ENCODE measurements at regions not wholly inside any gene's neighbourhood (a gene's known extent, or its start where the extent isn't known, plus 50 kb on each side); places are given as distances from the start of the nearest gene placed in this dataset.
A peak's percentile ranks its signal among the peaks of the same experiment; 100 is the strongest.

- no peak for DNase-seq
Observed at GRCh38 chr1:220409771-220410595, 118.0 kb upstream of the MARK1 start.

GRCh38 chr1:220407191-220407590 is 120.7 kb upstream of the MARK1 start:
- no peak for DNase-seq

GRCh38 chr1:220398238-220398637 is 126.0 kb upstream of the RAB3GAP2 start:
- no peak for DNase-seq

GRCh38 chr1:220391491-220391890 is 119.2 kb upstream of the RAB3GAP2 start:
- DNase-seq, result no peak

- no peak for DNase-seq
Observed at GRCh38 chr1:220389634-220390033, 117.4 kb upstream of the RAB3GAP2 start.

- DNase-seq, result no peak
Observed at GRCh38 chr1:220386494-220387195, 114.4 kb upstream of the RAB3GAP2 start.

GRCh38 chr1:220385158-220385557 is 112.9 kb upstream of the RAB3GAP2 start:
- no peak for DNase-seq

- DNase-seq, result peak; percentile 63
Observed at GRCh38 chr1:220382994-220383393, 110.7 kb upstream of the RAB3GAP2 start.

GRCh38 chr1:220380885-220381284 is 108.6 kb upstream of the RAB3GAP2 start:
- DNase-seq, result no peak

GRCh38 chr1:220378571-220379302 is 106.5 kb upstream of the RAB3GAP2 start:
- peak; percentile 22 for DNase-seq

- no peak for DNase-seq
Observed at GRCh38 chr1:220375715-220376114, 103.5 kb upstream of the RAB3GAP2 start.

GRCh38 chr1:220374449-220374848 is 102.2 kb upstream of the RAB3GAP2 start:
- no peak for DNase-seq

- DNase-seq, result no peak
Observed at GRCh38 chr1:220372451-220372850, 100.2 kb upstream of the RAB3GAP2 start.

GRCh38 chr1:220371324-220371723 is 99.1 kb upstream of the RAB3GAP2 start:
- DNase-seq, result peak; percentile 44

GRCh38 chr1:220370041-220370700 is 97.9 kb upstream of the RAB3GAP2 start:
- peak; percentile 92 for DNase-seq

GRCh38 chr1:220369511-220369910 is 97.3 kb upstream of the RAB3GAP2 start:
- no peak for DNase-seq

GRCh38 chr1:220368352-220369265 is 96.4 kb upstream of the RAB3GAP2 start:
- peak; percentile 44 for DNase-seq

- DNase-seq, result no peak
Observed at GRCh38 chr1:220367833-220368232, 95.6 kb upstream of the RAB3GAP2 start.

- no peak for DNase-seq
Observed at GRCh38 chr1:220366269-220366668, 94.0 kb upstream of the RAB3GAP2 start.

GRCh38 chr1:220363196-220363837 is 91.1 kb upstream of the RAB3GAP2 start:
- DNase-seq, result peak; percentile 99
